ENCODE measurements at regions not wholly inside any gene's neighbourhood (a gene's known extent, or its start where the extent isn't known, plus 50 kb on each side); places are given as distances from the start of the nearest gene placed in this dataset.
A peak's percentile ranks its signal among the peaks of the same experiment; 100 is the strongest.

DNA sequence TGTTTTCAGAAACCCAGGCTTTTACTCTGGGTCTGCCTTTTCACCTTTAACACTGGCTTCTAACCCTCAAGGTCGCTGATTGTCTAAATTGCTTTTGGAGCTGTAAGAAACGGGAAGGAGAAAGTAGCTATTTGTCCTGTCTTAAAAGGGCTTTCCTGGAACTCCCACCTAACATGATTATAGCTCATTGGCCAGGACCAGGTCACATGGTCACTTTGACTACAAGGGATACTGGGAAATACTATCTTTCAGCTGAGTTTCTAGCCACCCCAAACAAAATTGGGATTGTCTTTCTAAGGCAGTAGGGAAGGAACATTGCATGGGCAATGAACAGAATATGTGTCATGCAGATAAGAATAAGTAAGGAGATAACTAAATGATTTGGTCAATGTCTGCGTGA, 106.7 kb upstream of the ARHGAP24 start:
- DNase-seq (ENCODE audit: extremely low read depth in 1 of 11, low read depth in 9 of 11, low spot score in 4 of 11): no peak

DNA sequence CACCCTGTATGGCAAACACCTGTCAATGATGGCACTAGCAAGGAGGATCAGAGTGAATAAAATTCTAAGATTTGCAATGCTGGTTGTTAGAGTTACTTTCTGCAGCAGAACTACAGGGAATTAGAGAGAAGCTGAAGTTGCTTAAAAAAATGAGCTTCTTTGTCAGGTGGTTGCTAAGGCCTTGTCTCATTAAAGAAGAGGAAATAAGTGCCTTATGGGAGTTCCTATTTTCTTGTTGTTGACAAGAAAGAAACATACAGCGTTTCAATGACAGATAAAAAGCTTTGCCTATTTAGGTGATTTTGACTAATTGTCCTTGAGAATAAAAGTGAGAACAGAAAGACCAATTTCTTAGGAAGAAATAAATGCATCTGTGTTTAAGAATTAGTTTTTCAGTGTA, 106.0 kb upstream of the ARHGAP24 start:
- no peak for DNase-seq (ENCODE audit: extremely low read depth in 1 of 11, low read depth in 9 of 11, low spot score in 4 of 11)

DNA sequence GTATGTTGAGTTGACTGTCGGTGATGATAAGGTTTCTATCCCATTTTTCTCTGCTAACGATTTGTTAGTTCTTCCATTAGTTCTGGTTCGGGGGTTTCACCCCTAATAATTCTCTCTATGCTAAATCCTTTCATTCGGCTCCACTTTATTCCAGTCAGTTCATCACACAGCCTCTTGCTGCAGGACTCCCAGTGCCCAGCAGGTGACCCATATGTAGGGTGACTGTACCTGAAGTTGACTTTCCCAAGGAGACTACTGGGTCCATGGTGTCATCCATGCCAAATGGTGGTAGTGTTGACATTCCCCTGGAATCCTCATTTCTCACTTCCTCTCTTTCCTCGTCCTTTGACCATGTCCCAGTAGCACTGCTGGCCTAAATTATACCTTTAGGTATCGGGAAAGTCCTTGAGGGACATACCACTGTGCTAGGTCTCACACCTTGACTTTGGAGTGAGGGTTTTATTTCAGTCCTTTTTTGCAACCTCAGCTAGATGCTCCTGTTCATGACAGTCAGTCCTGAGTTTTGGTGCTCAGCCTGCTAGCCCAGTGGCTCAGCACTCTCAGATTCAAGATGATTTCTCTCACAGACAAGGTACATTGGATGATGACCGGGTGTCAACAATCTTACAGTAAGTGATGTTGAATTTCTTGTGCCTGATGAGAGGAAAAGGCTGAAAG, 105.1 kb upstream of the ARHGAP24 start:
- no peak for DNase-seq (ENCODE audit: extremely low read depth in 1 of 11, low read depth in 9 of 11, low spot score in 4 of 11)

DNA sequence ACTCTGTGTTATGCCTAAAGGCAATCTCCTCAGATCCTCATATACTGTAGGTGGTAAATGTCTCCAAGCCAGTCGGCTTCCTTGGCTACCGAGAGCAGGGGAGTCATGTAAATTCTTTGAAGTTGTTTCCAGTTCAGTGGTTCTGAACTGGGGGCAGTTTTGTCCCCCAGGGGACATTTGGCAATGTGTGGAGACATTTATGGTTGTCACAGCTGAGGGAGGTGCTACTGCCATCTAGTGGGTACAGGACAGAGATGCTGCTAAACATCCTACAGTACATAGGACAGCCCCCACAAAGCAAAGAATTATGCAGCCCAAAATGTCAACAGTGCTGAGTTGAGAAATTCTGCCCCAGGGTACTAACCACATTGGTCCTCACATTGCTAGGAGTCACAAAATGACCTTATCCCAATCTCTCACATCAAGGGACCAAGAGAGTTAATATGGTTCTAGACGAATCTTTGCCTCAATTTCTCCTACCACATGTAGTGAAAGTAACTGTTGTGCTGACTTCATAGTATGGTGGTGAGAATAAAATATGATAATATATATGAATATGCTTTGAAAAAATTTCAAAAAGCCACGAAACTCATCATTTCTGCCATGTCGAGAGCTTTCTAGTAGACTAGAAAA, 104.4 kb upstream of the ARHGAP24 start:
- peak in 7 of 11 donors; percentile 10 to 31 (median 16) for DNase-seq (ENCODE audit: extremely low read depth in 1 of 11, low read depth in 9 of 11, low spot score in 4 of 11)

DNA sequence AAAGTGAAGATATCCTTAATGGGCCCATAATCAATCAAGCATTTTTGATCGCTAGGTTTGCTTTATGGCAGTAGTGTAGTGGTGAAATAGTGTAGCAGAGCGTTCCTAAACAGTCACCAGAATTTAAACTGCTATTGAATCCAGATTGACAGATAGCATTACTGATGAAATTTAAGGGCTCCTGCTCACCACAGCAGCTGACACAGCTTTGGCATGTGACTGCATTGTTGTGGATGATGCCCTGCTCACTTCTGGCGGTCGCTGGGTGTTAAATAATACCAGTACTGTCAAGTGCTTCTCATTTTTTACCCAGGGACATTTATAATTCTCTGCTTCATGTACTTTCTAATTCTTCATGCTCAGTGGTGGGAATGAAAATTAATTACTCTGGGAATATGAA, 102.0 kb upstream of the ARHGAP24 start:
- no peak for DNase-seq (ENCODE audit: extremely low read depth in 1 of 11, low read depth in 9 of 11, low spot score in 4 of 11)

DNA sequence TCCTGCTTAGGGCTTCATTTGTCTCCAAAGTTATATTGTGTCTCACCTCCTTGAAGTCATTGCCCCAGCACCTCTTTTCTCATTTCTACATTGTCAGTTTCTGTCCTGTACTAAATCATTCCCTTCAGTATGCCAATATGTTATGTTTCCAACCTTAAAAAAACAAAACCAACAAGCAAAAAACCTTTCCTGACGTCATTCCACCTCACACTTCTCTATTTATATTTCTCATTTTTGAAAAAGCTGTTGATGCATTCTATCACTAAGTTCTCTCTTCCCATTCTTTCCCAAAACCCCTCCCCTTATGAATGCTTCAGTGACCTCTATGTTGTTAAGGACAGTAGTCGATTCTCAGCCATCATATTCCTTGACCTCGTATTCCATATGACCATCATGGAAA, 98.7 kb upstream of the ARHGAP24 start:
- no peak for DNase-seq (ENCODE audit: extremely low read depth in 1 of 11, low read depth in 9 of 11, low spot score in 4 of 11)

- no peak for DNase-seq (ENCODE audit: extremely low read depth in 1 of 11, low read depth in 9 of 11, low spot score in 4 of 11)
Measured at GRCh38 chr4:85381968-85382367, 93.0 kb upstream of the ARHGAP24 start.

- peak in 1 of 11 donors; percentile 2 for DNase-seq (ENCODE audit: extremely low read depth in 1 of 11, low read depth in 9 of 11, low spot score in 4 of 11)
Measured at GRCh38 chr4:85391071-85391470, 83.9 kb upstream of the ARHGAP24 start.

DNA sequence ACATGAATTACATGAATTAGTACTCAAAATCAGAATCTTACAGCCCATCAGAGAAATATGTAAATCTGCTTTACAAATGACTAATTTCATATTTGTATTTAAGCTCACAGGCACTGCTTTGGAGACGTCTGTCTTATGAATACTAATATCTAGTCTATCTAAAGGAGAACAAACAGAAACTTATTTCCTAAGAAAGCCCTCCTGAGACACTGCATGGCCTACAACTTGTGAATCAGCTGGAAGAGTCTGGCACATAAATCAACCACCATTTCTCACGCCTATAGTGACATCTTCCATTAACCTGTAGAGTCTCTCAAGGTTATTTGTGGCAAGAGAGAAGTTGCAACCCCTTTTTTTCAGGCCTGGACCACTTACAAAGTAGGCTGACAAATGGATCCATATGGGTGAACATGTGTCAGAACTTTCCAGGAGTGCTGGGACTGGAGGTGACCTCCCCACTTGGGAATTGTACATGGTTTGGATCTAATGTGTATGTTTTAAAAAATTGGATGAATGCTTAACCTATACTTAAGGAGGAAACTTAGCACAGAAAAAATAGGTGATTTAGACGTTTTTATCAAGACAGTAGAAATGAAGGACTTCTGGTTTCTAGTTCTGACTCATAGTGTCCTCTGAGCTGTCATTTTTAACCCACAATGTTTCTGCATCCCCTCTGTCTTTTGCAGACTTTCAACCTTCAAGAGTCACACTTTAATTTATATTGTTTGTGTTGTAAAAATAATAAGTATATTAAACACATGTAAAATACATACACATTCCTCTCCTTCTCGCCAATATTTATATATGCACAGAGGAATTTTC, 83.2 kb upstream of the ARHGAP24 start:
- no peak for DNase-seq (ENCODE audit: extremely low read depth in 1 of 11, low read depth in 9 of 11, low spot score in 4 of 11)

DNA sequence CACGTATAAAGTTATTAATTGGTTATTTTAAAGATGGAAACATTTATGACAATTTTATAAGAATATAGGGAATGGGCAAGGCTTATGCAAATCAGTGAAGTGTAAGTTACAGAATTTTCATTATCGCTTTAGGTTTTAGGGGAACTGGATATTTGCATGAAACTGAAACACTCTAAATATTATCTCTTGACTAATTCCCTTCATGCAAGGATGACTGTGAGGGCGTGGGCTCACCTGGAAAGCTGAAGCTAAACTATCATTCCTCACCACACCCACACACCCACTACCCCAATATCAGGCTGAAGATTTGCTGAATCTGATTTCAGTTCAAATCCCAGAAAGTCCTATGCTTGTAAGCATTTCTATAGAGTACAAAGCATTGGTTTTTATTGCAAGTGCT, 81.7 kb upstream of the ARHGAP24 start:
- DNase-seq (ENCODE audit: extremely low read depth in 1 of 11, low read depth in 9 of 11, low spot score in 4 of 11): no peak

GRCh38 chr4:85398276-85398675, 76.7 kb upstream of the ARHGAP24 start:
- no peak for DNase-seq (ENCODE audit: extremely low read depth in 1 of 11, low read depth in 9 of 11, low spot score in 4 of 11)

- DNase-seq (ENCODE audit: extremely low read depth in 1 of 11, low read depth in 9 of 11, low spot score in 4 of 11): no peak
Measured at GRCh38 chr4:85399270-85399669, 75.7 kb upstream of the ARHGAP24 start.

DNA sequence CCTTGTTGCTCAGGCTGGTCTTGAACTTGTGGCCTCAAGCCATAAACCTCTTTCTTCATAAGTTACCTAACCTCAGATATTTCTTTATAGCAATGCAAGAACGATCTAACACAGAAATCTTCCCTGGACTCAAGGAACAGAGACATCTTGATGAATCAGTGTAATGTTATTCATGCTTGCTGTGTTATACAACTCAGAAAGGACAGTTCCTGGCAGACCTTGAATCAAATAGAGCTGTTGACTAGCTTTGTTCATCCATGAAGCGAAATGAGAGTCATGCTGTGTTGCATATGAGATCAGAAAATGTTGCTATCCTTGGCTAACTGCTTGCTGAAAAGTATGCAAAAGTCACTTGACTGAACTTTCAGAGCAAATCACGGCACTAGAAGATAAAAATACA, 72.6 kb upstream of the ARHGAP24 start:
- DNase-seq (ENCODE audit: extremely low read depth in 1 of 11, low read depth in 9 of 11, low spot score in 4 of 11): no peak

DNA sequence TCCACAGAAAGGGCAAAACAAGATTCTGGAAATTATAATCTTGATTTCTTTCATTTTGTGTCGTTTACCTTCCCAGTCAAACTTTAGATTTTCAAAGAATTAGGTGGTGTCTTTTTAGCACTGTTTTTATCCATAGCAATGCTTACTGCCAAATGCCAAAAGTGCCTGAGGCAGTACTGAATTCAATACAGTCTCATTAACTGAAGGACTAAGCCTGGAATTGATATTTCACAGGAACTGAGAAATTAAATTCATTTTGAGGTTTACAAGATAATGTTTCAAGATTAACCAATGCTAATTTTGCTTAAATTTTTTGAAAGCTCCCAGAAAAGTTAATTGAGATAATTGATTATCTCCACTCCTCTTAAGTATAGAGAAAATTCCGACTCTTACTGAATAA, 68.8 kb upstream of the ARHGAP24 start:
- no peak for DNase-seq (ENCODE audit: extremely low read depth in 1 of 11, low read depth in 9 of 11, low spot score in 4 of 11)

DNA sequence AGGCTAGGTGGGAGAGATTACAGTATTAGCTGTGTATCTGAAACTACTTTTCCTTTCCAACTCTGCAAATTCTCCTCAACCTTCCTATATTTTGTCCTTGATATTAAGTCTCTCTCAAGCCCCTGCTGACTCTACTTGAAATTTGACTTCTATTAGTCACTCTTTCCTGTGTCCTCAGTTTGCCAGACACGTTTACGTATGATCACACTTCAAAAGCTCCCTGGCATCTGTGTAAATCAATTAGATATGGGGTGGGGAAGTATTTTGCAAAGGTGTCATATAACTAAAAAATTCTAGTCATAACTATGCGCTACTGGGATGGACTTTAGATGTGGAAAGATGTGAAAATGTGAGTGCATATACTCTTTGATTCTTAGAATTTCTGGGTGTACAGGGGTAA, 67.4 kb upstream of the ARHGAP24 start:
- DNase-seq (ENCODE audit: extremely low read depth in 1 of 11, low read depth in 9 of 11, low spot score in 4 of 11): no peak

GRCh38 chr4:85408301-85408700, 66.6 kb upstream of the ARHGAP24 start:
- no peak for DNase-seq (ENCODE audit: extremely low read depth in 1 of 11, low read depth in 9 of 11, low spot score in 4 of 11)

DNA sequence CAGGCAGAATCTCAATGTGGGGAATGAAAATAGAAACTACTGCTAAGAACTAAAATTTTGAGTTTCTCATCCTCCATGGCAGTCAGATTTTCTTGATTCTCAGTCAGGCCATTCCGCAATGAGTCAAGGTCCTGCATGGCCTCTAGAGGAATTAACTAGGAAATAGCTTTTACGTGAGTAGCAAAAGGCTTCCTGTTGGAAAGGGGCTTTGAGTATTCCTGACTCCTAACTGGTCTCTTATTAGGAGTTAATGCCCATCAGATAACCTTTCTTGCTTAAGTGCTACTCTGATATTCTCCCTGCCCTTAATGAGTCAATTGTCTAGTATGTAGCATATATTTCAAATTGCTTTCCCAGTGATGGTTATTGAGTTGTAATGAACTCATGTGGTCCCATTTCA, 65.7 kb upstream of the ARHGAP24 start:
- DNase-seq (ENCODE audit: extremely low read depth in 1 of 11, low read depth in 9 of 11, low spot score in 4 of 11): no peak

GRCh38 chr4:85411386-85411785, 63.6 kb upstream of the ARHGAP24 start:
- no peak for DNase-seq (ENCODE audit: extremely low read depth in 1 of 11, low read depth in 9 of 11, low spot score in 4 of 11)

- no peak for DNase-seq (ENCODE audit: extremely low read depth in 1 of 11, low read depth in 9 of 11, low spot score in 4 of 11)
Measured at GRCh38 chr4:85414972-85415371, 60.0 kb upstream of the ARHGAP24 start.

GRCh38 chr4:85416094-85416493, 58.9 kb upstream of the ARHGAP24 start:
- no peak for DNase-seq (ENCODE audit: extremely low read depth in 1 of 11, low read depth in 9 of 11, low spot score in 4 of 11)

Measured in renal cortex interstitium (tissue), 11 donors.